GM12872 (cell line): ENCODE measurements at regions not wholly inside any gene's neighbourhood (a gene's known extent, or its start where the extent isn't known, plus 50 kb on each side); places are given as distances from the start of the nearest gene placed in this dataset.

ENCODE experiments used
- CTCF ChIP-seq: IDR thresholded peaks from 3 replicates; pipeline ENCODE4 v1.5.1; 2011; ENCODE audit warnings: low read depth, mild to moderate bottlenecking, low read length, moderate library complexity; ENCODE audit not compliant: insufficient read depth

- TF ChIP-seq CTCF: no peak
Observed at GRCh38 chr11:57124505-57124904, 57.2 kb upstream of the LRRC55 start.

GRCh38 chr11:57124917-57125316 lies 56.8 kb upstream of the LRRC55 start:
- TF ChIP-seq CTCF: no peak

- TF ChIP-seq CTCF: no peak
Observed at GRCh38 chr11:57126766-57127400, 54.9 kb upstream of the LRRC55 start.

GRCh38 chr11:57131080-57131790 lies 50.5 kb upstream of the LRRC55 start:
- TF ChIP-seq CTCF: peak; percentile 48
